ENCODE measurements at regions not wholly inside any gene's neighbourhood (a gene's known extent, or its start where the extent isn't known, plus 50 kb on each side); places are given as distances from the start of the nearest gene placed in this dataset.

- TF ChIP-seq TOX (CRISPR knock-in tag; IDR thresholded peaks at IDR 0.05; ENCODE audit: borderline replicate concordance) (no peak), ZFP30 (CRISPR knock-in tag; IDR thresholded peaks at IDR 0.05) (no peak), ISL1 (CRISPR knock-in tag; IDR thresholded peaks at IDR 0.05) (no peak), GLIS3 (CRISPR knock-in tag; IDR thresholded peaks at IDR 0.05) (no peak), OSR1 (CRISPR knock-in tag; IDR thresholded peaks at IDR 0.05) (no peak), CSRNP3 (CRISPR knock-in tag; IDR thresholded peaks at IDR 0.05) (no peak), CREB5 (CRISPR knock-in tag; IDR thresholded peaks at IDR 0.05; ENCODE audit: low read depth) (no peak), RARB (CRISPR knock-in tag; IDR thresholded peaks at IDR 0.05) (no peak), SNAI2 (CRISPR knock-in tag; IDR thresholded peaks at IDR 0.05) (no peak), ZNF70 (CRISPR knock-in tag; IDR thresholded peaks at IDR 0.05) (no peak)
- TF ChIP-seq, protein P1, sequence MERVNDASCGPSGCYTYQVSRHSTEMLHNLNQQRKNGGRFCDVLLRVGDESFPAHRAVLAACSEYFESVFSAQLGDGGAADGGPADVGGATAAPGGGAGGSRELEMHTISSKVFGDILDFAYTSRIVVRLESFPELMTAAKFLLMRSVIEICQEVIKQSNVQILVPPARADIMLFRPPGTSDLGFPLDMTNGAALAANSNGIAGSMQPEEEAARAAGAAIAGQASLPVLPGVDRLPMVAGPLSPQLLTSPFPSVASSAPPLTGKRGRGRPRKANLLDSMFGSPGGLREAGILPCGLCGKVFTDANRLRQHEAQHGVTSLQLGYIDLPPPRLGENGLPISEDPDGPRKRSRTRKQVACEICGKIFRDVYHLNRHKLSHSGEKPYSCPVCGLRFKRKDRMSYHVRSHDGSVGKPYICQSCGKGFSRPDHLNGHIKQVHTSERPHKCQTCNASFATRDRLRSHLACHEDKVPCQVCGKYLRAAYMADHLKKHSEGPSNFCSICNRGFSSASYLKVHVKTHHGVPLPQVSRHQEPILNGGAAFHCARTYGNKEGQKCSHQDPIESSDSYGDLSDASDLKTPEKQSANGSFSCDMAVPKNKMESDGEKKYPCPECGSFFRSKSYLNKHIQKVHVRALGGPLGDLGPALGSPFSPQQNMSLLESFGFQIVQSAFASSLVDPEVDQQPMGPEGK (CRISPR knock-in tag; IDR thresholded peaks at IDR 0.05; ENCODE audit: borderline replicate concordance), result no peak
- TF ChIP-seq, protein P2, sequence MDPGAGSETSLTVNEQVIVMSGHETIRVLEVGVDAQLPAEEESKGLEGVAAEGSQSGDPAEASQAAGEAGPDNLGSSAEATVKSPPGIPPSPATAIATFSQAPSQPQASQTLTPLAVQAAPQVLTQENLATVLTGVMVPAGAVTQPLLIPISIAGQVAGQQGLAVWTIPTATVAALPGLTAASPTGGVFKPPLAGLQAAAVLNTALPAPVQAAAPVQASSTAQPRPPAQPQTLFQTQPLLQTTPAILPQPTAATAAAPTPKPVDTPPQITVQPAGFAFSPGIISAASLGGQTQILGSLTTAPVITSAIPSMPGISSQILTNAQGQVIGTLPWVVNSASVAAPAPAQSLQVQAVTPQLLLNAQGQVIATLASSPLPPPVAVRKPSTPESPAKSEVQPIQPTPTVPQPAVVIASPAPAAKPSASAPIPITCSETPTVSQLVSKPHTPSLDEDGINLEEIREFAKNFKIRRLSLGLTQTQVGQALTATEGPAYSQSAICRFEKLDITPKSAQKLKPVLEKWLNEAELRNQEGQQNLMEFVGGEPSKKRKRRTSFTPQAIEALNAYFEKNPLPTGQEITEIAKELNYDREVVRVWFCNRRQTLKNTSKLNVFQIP (CRISPR knock-in tag; IDR thresholded peaks at IDR 0.05; ENCODE audit: borderline replicate concordance, low read depth), result no peak
- no peak for ATAC-seq
Measured at GRCh38 chr15:95595759-95596158, 734.7 kb upstream of the NR2F2 start.

DNA sequence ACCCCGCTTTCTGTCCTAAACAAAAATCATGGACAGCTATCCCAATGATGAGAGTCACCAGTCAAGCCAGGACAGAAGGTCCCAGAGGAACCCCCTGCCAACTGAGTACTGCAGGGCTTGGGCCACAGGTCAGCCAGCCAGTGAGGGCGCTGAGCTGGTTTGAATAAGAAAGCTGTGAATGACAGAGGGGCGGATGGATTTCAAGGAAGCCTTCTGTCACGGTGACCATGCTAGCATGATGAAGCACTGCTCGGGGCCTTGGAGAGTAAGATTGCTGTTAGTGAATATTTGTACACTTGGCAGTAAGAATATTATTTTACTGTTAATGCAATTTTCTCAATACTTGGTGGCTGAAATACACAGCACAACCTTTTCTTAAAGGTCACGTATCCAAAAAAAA, 734.0 kb upstream of the NR2F2 start:
- TF ChIP-seq CSDC2 (CRISPR knock-in tag; IDR thresholded peaks at IDR 0.05) (no peak), SNAI2 (CRISPR knock-in tag; IDR thresholded peaks at IDR 0.05) (no peak), ZFP30 (CRISPR knock-in tag; IDR thresholded peaks at IDR 0.05) (no peak), ZNF70 (CRISPR knock-in tag; IDR thresholded peaks at IDR 0.05) (no peak), ZC3H10 (CRISPR knock-in tag; IDR thresholded peaks at IDR 0.05) (no peak)
- TF ChIP-seq, protein P2 (CRISPR knock-in tag; IDR thresholded peaks at IDR 0.05; ENCODE audit: borderline replicate concordance, low read depth), result no peak
- ATAC-seq, result no peak

GRCh38 chr15:95598251-95598855, 732.1 kb upstream of the NR2F2 start:
- no peak for ATAC-seq
- TF ChIP-seq GLIS3 (CRISPR knock-in tag; IDR thresholded peaks at IDR 0.05) (no peak), OSR1 (CRISPR knock-in tag; IDR thresholded peaks at IDR 0.05) (no peak), ESRRG (CRISPR knock-in tag; IDR thresholded peaks at IDR 0.05) (no peak), CSRNP3 (CRISPR knock-in tag; IDR thresholded peaks at IDR 0.05) (no peak), ZC3H10 (CRISPR knock-in tag; IDR thresholded peaks at IDR 0.05) (no peak), ZNF70 (CRISPR knock-in tag; IDR thresholded peaks at IDR 0.05) (no peak), BACH2 (CRISPR knock-in tag; IDR thresholded peaks at IDR 0.05; ENCODE audit: borderline replicate concordance) (no peak), PPARA (CRISPR knock-in tag; IDR thresholded peaks at IDR 0.05; ENCODE audit: borderline replicate concordance) (no peak), ARNTL (CRISPR knock-in tag; IDR thresholded peaks at IDR 0.05; ENCODE audit: borderline replicate concordance, low read depth) (no peak), ISL1 (CRISPR knock-in tag; IDR thresholded peaks at IDR 0.05) (no peak), CREB5 (CRISPR knock-in tag; IDR thresholded peaks at IDR 0.05; ENCODE audit: low read depth) (no peak), ZFP30 (CRISPR knock-in tag; IDR thresholded peaks at IDR 0.05) (no peak)
- TF ChIP-seq, protein P3, sequence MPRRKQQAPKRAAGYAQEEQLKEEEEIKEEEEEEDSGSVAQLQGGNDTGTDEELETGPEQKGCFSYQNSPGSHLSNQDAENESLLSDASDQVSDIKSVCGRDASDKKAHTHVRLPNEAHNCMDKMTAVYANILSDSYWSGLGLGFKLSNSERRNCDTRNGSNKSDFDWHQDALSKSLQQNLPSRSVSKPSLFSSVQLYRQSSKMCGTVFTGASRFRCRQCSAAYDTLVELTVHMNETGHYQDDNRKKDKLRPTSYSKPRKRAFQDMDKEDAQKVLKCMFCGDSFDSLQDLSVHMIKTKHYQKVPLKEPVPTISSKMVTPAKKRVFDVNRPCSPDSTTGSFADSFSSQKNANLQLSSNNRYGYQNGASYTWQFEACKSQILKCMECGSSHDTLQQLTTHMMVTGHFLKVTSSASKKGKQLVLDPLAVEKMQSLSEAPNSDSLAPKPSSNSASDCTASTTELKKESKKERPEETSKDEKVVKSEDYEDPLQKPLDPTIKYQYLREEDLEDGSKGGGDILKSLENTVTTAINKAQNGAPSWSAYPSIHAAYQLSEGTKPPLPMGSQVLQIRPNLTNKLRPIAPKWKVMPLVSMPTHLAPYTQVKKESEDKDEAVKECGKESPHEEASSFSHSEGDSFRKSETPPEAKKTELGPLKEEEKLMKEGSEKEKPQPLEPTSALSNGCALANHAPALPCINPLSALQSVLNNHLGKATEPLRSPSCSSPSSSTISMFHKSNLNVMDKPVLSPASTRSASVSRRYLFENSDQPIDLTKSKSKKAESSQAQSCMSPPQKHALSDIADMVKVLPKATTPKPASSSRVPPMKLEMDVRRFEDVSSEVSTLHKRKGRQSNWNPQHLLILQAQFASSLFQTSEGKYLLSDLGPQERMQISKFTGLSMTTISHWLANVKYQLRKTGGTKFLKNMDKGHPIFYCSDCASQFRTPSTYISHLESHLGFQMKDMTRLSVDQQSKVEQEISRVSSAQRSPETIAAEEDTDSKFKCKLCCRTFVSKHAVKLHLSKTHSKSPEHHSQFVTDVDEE (CRISPR knock-in tag; IDR thresholded peaks at IDR 0.05), result no peak

Data from SK-N-SH treated with all-trans-retinoic acid at 6 μM for 48 hours (cell line).